Large intestine (tissue), 3 donors: ENCODE measurements at regions not wholly inside any gene's neighbourhood (a gene's known extent, or its start where the extent isn't known, plus 50 kb on each side); places are given as distances from the start of the nearest gene placed in this dataset.

Experiments used
- DNase-seq, 2 donors: peaks; one replicate each; pipeline versions ENCODE4 v3.0.0 to v3.0.0-alpha.2; 2013
- H3K27ac ChIP-seq: one replicate; pipeline ENCODE4 v1.5.1; 2013; ENCODE audit warnings: low read length
- H3K27me3 ChIP-seq: 2 replicates; pipeline ENCODE4 v1.6.1; 2013; ENCODE audit warnings: low read length; ENCODE audit not compliant: control insufficient read depth, insufficient read depth
- H3K36me3 ChIP-seq: 2 replicates; pipeline ENCODE4 v1.6.1; 2013; ENCODE audit warnings: low read length; ENCODE audit not compliant: control insufficient read depth, insufficient read depth
- H3K4me1 ChIP-seq: one replicate; pipeline ENCODE4 v1.6.1; 2013; ENCODE audit warnings: low read length; ENCODE audit not compliant: control insufficient read depth, insufficient read depth
- H3K4me3 ChIP-seq: one replicate; pipeline ENCODE4 v1.5.1; 2013; ENCODE audit warnings: low read length
- H3K9me3 ChIP-seq: one replicate; pipeline ENCODE4 v1.6.1; 2013; ENCODE audit warnings: mild to moderate bottlenecking, low read depth, low read length, moderate library complexity; ENCODE audit not compliant: control insufficient read depth
- WGBS: methylation state at CpG from one replicate; pipeline ENCODE4 v1.1.5; 2013; ENCODE audit warnings: low lambda C conversion rate; ENCODE audit not compliant: insufficient coverage; 5-methylcytosine and 5-hydroxymethylcytosine counted together

- Histone ChIP-seq H3K4me3 (no peak overlapping the region), H3K36me3 (no peaks in the 10 kb centered on the region), H3K4me1 (no peaks in the 10 kb centered on the region), H3K9me3 (no peaks in the 10 kb centered on the region), H3K27me3 (no peaks in the 10 kb centered on the region), H3K27ac (no peak overlapping the region)
- DNase-seq = no peak
- WGBS = 85% methylated on average over 5 of the region's 11 CpGs
Observed at GRCh38 chr15:48062148-48062872, 58.5 kb upstream of the SLC24A5 start.

GRCh38 chr15:48063411-48063985, 57.3 kb upstream of the SLC24A5 start:
- Histone ChIP-seq H3K4me3 (no peak overlapping the region), H3K4me1 (no peaks in the 10 kb centered on the region), H3K9me3 (no peaks in the 10 kb centered on the region), H3K27me3 (no peaks in the 10 kb centered on the region), H3K36me3 (no peaks in the 10 kb centered on the region), H3K27ac (no peak overlapping the region)
- DNase-seq = no peak
- WGBS = no CpG with 5 or more reads among the region's 2 CpGs

GRCh38 chr15:48064421-48064820, 56.4 kb upstream of the SLC24A5 start:
- H3K4me3 ChIP-seq = no peak overlapping the region
- 80% methylated on average over 1 of the region's 2 CpGs for WGBS
- no peaks in the 10 kb centered on the region for H3K27me3 ChIP-seq
- no peak overlapping the region for H3K27ac ChIP-seq
- DNase-seq = no peak
- no peaks in the 10 kb centered on the region for H3K36me3 ChIP-seq
- no peaks in the 10 kb centered on the region for H3K9me3 ChIP-seq
- no peaks in the 10 kb centered on the region for H3K4me1 ChIP-seq

- H3K9me3 ChIP-seq = no peaks in the 10 kb centered on the region
- no peak for DNase-seq
- no CpG with 5 or more reads among the region's 3 CpGs for WGBS
- no peak overlapping the region for H3K27ac ChIP-seq
- no peaks in the 10 kb centered on the region for H3K36me3 ChIP-seq
- no peak overlapping the region for H3K4me3 ChIP-seq
- no peaks in the 10 kb centered on the region for H3K4me1 ChIP-seq
- H3K27me3 ChIP-seq = peaks cover 3% of the 10 kb centered on the region
Observed at GRCh38 chr15:48066456-48066855, 54.3 kb upstream of the SLC24A5 start.
